CD4-positive, alpha-beta T cell treated with Interleukin-6 at 100 ng/mL for 8 hours (primary cell): ENCODE measurements at regions not wholly inside any gene's neighbourhood (a gene's known extent, or its start where the extent isn't known, plus 50 kb on each side); places are given as distances from the start of the nearest gene placed in this dataset.
"Not testable (repeated sequence)": the region's sequence is repeated elsewhere in the genome, so short reads cannot be mapped to it uniquely, and the experiment has no call there.

Experiments used
- DNase-seq: peaks from one replicate; pipeline ENCODE4 v3.0.0-alpha.2; 2020; ENCODE audit warnings: mixed read lengths, low spot score

DNA sequence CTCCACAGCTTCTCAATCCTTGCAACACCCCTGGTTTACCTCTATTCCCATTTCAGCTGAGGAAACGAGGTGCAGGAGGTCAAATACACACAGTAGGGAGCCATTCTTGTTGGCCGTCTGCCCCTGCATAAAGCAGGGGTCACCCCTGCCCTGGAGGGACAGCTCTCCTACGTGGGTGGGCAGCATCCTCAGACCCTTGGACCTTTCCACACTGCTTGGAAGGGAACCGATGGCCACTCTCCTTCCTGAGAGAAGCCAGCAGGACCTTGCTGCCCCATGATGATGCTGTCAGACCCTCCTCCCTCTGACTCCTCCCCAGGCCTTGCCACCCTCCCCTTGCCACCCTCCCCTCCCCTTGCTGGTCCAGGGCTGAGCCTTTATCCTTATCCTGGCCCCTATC, 121.1 kb upstream of the SYT13 start:
- no peak for DNase-seq

DNA sequence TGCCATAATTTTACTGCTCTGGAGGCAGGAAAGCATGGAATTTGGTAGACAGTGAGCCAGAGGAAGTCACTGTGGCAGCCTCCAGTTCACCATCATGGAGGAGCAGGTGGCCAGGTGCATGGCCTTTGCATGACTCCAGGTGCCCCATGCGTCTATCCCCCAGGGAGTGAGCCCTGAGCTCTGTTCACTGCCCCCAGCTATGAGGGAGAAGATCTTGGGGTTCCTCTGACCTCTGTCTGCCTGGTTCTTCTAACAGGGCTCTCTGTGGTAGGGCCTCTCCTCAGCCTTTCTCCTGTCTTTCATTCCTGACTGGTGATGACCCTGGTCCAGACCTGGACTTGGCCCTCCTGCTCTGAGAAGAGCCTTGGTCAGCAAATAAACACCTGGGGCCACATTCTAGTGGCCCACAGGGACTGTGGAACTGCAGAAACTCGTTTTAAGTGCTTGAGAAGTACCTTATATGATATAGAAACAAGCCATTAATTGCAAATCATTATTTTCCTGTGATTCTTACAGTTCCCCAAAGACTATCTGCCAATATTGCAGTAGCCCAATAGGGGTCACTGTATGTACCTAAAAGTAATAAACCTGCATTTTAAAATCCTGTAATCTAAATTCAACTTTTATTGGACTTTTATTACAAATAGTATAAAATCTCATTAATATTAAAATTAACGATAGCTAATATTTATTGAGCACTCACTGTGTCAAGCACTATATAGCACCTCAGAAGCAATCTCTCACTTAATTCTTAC, 120.0 kb upstream of the SYT13 start:
- no peak for DNase-seq

DNA sequence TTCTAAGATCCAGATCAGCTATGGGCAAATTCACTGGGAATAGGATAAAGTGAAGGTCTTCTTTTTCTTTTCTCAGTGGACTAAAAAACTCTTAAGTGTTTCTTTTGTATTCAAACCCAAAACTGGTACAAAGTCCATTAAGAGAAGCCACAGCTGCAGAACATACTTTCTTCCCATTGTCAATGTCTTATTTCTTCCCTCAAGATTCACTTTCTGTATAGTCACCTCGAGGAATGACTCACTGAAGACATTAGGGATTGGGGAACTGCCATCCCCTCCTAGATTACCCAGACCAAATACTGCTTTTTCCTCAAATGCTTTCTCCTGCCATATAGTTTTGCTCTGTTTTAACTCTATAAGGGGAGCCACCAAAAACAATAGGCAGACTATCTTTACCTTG, 117.4 kb upstream of the SYT13 start:
- DNase-seq, result not testable (repeated sequence)

DNA sequence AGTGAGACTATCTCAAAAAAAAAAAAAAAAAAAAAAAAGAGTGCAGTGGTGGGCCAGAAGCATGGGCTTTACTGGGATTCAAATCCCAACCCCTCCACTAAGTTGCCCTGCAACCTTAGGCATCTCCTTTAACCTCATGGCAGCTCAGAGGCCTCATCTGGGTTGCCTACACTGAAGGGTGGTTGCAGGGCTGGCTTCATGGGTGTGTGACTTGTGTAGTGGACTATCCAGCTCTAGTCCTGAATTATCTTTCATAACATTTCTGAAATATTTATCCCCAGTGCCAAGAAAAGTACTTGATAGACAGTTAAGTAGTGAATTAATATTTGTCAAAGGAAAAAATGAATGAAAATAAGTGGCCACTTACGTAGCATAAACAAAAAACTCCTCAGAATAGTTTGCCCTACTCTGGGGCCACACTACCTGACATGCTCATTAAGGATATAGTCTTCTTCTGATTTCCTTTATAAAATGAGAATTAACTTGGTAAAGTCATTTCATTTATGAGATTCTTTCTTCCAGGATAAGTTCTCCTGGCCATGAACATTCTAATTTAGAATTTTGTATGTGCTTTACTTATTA, 116.0 kb upstream of the SYT13 start:
- DNase-seq, result no peak

DNA sequence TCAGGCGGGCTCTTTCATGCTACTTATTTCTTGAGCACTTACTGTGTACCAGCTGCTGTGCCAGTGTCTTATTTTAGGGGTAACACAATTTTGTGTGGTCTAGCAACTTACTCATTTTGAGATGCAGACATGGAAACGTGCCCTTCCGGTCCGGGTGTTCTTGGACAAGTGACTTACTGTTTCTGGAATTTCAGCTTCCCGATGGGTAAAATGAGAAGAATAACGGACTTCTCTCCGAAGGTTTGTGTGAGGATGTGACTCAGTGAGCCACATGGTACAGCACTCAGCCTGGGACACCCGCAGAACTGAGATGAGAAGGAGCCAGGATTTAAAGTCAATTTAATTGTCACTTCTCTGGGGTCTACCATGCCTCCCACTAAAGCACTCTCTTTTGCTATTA, 114.5 kb upstream of the SYT13 start:
- DNase-seq, result no peak

DNA sequence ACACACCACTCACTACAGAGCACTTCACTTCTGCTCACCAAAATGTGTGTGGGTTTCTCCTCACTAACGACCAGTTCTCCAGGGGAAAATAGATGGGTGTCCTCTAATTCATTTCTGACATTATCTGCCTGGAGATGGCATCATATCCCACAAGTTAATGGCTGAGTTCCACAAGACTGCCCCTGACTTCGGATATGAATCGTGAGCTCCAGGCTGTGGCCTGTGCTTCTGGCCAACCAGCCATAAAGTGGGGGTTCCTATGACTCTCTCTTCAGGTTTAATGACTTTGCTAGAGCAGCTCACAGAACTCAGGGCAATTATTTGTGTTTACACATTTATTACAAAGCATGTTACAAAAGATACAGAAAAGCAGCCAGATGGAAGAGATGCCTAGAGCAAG, 113.0 kb upstream of the SYT13 start:
- no peak for DNase-seq

DNA sequence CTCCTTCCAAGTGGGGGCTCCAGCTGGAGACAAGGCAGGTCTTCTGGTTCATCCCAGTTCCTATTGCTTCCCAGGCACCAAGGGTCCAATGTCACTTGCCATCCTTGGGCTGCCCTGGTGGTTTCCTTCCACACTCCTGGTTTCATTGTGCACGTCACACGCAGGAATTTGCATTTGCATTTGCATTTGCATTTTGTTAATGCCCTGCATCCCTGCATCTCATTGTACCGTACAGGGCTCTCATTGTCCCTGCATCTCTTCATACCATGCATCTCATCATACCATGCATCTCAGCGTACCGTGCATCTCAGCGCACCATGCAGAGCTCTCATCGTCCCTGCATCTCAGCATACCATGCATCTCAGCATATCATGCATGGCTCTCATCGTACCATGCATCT, 112.2 kb upstream of the SYT13 start:
- no peak for DNase-seq

DNA sequence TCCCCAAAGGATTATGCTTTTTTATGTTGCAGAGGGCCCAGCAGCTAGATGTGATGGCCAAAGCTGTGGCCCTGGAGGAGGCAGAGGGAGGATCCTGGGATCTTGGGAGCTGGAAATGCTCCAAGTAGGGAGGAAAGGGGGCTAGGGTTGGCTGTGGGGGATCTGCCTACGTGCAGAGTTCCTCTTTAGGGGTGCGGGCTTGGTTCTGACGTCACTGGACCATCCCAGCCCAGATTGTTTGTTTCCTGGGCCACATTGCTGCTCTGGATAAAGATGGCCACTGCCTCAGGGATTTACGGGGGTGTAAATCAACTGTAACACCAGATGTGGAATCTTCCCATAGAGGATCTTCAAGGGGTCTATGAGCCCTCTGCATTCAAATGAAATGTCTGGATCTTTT, 110.3 kb upstream of the SYT13 start:
- DNase-seq, result no peak

DNA sequence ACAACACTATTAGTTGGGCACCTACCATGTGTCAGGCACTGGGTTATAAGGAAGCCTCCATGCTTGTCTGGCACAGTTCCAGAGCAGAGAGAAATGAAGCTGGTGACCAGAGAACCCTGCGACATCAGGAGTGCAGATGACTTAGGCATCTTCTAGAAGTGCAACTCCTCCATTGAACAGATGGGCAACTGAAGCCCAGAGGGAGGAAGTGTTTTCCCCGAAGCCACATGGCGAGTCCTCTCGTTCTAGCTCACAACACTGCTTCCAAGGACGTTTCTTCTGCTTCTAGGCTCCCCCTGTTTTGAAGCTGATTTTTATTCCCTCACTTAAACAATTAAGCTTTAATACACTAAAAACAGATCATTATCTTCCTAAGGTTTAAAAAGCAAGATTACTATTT, 109.8 kb upstream of the SYT13 start:
- no peak for DNase-seq

DNA sequence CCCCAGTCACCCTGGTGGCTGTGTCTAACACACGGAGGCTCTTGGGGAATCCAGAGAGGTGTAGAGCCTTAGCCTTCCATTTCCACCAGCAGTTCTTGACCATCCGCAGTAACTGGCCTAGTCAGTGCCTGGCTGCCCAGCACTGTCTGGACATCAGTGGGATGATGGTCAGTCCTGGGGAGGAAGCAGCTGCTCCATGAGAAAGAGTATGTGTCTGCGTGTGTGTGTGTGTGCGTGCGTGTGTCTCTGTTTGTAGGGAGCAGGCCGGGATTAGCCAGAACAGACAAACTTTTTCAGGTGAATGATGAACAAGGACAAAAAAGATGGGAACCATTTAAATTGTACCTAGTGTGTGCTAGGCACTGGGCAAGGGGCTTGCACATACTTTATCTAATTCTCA, 109.3 kb upstream of the SYT13 start:
- no peak for DNase-seq

DNA sequence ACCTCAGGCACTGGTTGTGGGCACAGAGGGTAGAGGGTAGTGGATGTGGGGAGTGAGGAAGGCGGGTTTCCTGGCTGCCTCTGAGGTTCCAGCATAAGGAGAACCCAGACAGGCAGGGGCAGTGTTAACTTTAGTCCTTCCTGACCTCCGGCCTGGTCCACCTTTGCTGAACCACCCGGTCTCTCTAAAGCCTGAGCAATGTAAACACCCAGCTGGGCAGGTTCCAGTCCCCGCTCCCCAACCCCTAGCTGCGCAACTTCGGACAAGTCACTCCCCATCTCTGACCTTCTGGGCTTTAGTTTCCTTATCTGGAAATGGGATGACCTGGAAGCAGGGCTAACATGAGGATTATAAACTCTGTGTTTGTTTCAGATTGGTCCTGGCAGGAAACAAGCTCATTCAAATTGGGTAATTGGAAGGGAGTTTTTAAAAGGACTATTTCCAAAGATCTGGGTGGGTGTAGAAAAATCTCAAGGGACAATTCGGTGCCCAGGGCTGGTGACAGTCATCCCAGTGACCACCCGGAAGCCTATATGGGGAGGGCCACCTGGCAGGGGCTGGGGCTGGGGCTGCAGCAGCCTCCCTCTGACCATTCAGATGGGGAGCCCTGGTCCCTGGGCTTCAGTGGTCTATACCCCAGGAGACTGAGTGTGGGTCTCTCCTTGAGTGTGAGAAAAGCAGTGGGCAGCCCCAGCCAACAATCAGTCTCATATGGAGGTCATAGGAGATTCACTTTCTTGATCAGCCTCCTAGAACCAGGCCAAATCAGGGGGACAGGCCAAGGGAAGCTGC, 108.3 kb upstream of the SYT13 start:
- DNase-seq, result no peak

DNA sequence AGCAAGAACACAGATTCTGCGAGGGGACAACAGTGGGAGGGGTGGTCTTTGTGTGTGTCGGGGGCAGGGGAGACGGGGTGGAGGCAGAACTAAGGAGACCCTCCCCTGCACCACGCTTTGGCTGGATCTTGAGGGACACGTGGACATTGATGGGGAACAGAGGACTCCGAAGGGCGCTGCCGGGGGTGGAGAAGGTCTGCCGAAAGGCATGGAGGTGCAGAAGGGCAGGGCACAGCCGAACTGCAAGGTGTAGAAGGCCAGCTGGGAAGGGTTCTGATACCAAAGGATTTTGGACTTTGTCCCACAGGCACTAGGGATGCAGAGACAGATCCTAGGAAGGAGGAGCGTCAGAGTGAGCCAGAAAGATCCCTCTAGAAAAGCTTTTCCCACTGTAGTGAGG, 107.7 kb upstream of the SYT13 start:
- DNase-seq, result no peak

DNA sequence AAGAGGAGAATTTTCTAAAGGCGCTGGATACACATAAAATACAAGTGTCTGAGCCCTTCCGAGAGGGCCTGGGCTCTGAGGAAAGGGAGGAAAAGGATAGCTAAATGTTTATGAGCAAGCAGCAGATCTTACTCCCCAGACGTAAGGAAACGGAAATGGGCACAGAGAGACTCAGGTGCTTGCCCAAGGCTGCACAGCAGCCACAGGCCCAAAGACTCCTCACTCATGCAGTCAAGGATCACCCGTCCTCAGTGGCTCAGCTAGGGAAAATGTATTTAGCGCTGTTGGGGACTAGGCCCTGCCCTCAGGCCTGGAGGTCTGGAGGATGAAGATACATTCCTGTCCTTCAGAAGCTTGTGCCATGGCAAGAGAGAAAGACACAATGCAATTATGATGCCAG, 107.2 kb upstream of the SYT13 start:
- DNase-seq, result no peak

DNA sequence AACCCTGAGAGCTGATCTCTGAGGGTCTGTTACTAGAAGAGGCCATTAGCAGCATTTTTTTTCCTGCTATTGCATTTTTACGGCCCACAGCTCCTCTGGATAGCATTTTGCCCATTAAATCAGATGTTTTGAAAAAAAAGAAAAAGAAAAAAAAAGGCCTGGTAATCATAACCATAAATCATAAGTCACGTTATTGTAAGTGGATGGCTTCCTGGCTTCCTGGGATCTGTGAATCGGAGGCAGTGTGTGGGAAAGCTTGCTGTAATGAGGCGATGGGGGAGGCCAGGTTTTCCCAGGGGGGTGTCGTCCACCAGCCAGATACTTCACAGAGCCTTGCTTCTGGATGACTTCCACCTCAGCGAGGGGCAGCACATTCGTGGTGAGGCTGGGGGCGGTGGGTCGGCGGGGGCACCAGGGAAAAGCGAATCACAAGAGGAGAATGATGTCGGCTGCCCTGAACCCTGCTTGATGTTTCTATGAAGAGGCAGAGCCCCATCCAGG, 106.5 kb upstream of the SYT13 start:
- DNase-seq, result no peak

DNA sequence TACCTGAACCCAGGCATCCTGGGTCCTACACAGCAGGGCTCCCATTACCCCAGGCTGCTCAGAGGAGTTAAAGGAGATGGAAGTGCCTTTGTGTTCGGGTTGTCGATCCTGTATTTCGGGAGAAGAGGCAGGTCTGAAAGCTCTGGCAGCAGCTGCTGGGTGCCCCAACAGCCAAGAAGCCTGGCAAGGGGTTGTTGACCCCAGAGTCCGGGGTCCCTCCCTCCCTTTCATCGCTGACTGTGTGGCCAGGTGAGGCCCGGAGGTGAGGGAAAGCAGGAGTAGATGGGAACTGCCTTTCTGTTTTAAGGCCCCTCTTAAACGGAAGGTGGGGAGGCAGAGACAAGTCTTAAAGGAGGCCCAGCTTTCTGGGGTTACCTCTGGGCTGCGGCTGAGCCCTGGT, 106.0 kb upstream of the SYT13 start:
- no peak for DNase-seq

DNA sequence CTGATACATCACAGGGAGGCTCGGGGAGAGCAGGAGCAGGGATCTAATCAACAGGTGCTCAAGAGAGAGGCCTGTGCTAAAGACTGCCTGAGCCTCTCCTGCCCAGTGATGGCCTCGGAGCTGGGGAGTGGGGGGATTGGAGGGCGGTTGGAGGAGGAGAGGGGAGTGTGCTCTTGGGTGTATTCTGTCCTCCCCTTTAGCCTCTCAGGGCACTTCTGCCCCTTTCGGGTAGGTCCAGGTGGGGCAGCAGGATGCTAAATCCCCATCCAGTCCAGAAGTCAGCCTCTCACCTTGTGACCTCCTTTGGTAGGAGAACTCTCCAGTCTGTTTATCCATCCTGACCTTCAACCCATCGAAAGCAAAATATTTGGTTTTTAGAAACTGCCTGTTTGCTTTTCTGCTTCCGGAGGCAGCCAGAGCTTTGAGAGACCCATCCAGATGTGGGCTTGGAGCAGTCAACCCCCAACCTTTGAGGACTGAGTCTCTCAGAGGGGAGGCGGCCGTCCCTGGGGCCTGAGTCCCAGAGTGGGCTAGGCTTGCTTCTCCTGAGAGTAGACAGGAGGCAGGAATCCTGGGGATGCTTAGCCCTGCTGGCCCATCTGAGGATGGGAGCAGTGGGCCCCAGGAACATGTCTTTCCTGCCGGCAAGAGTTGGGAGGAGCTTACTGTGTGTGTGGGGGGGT, 105.2 kb upstream of the SYT13 start:
- DNase-seq, result no peak

DNA sequence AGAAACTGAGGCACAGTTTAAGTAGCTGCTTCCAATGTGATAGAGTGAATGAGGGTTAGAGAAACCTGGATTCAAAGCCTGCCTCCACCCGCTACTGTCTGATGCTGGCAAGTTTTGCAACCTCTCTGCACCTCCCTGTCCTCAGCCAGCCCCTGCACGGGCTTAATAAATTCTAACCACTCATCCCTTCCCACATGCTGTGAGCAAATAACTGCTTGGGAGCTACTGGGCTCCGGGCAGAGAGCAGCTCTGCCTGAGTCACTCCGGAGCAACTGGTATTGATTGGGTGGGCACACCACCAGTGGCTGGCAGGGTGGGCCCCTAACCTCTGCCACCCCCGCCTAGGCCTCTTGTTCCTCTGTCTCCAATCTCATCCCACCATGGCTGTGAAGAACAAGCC, 104.3 kb upstream of the SYT13 start:
- no peak for DNase-seq

DNA sequence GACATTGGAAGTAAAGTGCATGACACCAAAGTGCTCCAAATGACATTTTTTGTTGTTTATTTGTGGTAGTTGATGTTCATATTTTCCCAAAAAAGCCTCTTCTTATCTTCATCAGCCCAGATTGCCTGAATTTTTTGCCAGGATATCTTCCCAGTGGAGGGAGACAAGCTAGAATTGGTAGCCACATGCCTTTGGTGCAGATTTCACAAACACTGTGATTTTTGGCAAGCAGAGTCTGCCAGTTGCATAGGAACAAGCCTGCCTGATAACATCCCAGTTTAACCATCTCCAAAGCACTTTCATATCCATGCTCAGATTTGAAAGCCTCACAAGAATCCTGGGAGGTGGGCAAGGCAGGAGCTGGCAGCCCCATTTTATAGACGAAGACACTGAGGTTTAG, 102.3 kb upstream of the SYT13 start:
- DNase-seq, result no peak

DNA sequence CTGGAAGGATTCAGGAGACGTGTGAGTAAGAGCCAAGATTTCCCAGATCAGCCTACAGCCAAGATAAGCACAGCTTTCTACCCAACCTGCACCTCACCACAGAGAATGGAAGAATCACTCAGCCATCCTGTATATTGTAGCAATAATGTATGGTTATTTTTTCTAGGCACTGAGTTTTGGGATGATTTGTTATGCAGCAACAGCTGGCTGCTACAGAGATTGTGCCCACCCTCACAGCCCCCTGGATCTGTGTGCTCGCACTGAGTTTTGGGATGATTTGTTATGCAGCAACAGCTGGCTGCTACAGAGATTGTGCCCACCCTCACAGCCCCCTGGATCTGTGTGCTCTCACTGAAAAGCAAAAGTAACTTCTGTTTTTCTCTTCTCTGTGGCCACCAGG, 101.7 kb upstream of the SYT13 start:
- not testable (repeated sequence) for DNase-seq

DNA sequence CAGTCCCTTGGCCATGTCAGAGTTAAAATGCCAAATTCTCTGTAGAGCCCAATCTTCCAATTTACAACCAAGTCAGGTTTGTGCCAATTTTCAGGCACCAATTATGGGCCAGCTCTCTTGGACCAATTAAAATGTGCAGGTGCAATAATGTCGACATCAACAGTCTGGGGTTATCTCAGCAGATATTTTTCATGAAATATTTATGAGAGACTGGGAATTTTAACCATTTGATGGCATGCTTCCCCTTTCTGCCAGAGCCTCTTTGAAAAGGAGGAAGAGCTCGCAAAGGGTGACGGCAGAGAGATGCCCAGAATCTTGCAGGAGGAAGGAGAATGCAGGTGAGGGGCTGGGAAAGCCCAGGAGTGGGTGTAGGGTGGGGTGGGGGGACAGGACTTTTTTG, 100.8 kb upstream of the SYT13 start:
- no peak for DNase-seq

DNA sequence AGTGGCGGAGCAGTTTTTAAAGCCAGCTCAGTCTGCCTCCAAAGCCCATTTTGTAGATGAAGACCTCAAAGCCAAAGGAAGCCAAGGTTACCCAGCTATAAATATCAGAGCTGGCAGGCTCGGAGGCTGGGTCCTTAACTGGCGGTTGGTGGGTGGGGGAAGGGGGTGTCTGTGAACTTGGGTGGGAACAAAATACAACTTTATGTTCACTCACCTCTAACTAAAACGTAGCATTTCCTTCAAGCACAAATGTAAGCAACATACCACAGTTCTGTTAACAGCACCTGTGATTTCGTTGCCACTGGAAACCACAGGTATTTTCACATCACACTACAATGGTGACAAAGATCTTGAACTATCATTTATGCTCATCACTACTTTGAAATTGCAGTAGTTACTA, 99.7 kb upstream of the SYT13 start:
- no peak for DNase-seq

DNA sequence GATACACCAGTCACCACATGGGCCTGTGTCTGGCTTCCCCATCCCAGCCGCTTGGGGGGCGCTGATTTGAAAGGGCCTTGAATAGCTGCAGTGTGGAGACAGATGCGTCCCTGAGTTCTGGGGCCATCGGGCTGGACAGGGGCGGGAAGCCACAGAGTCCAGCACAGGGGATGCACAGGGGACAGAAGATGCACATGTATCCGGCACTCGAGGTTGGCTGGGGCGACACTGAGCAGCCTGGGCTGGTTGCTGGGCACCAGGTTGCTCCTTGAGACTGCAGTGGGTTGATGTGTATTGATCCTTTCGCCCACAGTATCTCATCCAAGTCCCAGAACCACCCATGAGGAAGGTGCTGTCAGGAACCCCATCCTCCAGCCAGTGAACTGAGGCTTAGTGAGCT, 99.3 kb upstream of the SYT13 start:
- DNase-seq, result no peak
